Skin of body (tissue), 1 donor: ENCODE measurements at regions not wholly inside any gene's neighbourhood (a gene's known extent, or its start where the extent isn't known, plus 50 kb on each side); places are given as distances from the start of the nearest gene placed in this dataset.

Source experiments
- DNase-seq: peaks from one replicate; lab custom pipeline; 2025; lab: John Stamatoyannopoulos, UW

- no peak for DNase-seq
Measured at GRCh38 chr16:82412770-82413169, 214.0 kb upstream of the CDH13 start.

DNA sequence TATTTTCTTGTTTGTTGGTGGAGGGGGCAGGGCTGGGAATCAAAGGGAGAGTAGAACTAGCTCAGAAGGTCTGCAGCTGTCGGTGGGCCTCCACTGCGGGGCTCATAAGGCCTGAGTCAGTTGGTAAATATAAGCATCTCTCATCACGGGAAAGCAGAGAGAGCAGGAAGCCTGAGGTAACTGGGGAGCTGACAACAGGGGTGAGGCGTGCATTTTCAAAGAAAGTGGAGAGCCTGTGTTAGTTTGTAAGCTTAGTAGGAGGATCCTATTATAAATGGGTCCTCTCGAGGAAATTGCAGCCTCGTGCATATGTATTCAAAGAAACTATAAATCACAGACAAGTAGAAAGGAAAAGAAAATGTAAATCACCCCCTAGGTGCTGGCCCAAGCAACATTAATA lies 221.0 kb upstream of the CDH13 start:
- no peak for DNase-seq

- DNase-seq: no peak
Measured at GRCh38 chr16:82404586-82405315, 222.0 kb upstream of the CDH13 start.

DNA sequence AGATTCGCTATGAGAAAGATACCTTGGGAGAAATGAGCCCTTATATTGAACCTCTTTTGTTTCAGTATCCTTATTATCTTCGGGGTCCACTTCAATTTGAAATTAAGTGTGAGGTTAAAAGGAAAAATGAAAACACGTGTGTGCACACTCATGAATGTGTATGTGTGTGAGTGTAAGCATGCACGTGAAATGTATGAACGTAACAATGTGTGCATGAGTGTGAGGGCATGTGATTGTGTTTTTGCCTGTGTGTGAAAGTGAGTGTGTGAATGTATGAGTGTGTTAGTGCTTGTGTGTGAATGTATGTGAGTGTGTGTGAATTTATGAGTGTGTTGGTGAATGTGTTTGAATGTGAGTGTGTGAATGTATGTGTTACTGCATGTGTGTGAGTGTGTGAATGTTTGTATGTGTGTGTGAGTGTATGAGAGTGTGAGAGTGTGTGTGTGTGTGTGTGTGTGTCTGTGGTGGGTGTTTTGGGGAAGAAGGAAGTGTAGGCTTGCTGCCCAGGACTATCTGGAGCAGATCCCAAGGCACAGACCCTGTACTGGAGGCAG lies 224.0 kb upstream of the CDH13 start:
- DNase-seq: no peak

GRCh38 chr16:82400046-82400445 lies 226.7 kb upstream of the CDH13 start:
- no peak for DNase-seq

- DNase-seq: no peak
Measured at GRCh38 chr16:82396509-82396908, 226.5 kb upstream of the MPHOSPH6 start.

DNA sequence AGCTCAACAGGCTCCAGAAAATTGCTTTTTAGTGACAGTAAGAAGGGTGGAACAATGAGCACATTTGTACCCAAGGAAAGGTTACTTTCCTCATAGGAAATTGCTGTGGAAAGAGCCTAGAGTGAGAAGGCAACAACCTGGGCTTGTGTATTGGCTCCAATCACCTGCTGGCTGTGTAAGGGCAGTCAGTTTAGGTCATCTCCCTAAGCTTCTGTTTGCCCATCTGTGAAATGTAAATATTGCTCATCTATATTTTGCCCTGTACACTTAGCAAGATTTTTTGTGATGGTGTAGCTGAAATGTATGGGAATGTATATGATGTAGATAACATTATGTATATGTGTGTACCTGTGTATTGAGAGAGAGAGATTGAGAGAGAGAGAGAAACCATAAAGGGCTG lies 225.2 kb upstream of the MPHOSPH6 start:
- no peak for DNase-seq

DNA sequence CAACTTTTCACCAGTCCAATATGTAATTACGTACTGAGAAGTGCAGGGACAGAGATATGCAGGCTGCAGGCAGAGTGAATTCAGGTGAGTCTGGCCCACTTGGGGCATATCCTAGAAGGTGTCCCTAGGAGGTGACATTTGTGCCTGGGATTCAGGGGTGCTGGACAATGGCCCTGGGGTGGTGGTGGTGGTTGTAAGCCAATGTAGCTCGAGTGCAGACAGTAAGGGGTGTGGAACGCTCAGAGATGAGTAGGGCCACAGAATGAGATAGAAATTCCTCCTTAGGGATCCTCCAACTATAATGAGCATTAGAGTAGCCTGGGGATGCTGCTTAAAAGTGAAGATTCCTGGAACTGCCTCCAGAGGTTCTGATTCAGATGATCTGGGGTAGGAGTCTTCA lies 221.7 kb upstream of the MPHOSPH6 start:
- DNase-seq: no peak

DNA sequence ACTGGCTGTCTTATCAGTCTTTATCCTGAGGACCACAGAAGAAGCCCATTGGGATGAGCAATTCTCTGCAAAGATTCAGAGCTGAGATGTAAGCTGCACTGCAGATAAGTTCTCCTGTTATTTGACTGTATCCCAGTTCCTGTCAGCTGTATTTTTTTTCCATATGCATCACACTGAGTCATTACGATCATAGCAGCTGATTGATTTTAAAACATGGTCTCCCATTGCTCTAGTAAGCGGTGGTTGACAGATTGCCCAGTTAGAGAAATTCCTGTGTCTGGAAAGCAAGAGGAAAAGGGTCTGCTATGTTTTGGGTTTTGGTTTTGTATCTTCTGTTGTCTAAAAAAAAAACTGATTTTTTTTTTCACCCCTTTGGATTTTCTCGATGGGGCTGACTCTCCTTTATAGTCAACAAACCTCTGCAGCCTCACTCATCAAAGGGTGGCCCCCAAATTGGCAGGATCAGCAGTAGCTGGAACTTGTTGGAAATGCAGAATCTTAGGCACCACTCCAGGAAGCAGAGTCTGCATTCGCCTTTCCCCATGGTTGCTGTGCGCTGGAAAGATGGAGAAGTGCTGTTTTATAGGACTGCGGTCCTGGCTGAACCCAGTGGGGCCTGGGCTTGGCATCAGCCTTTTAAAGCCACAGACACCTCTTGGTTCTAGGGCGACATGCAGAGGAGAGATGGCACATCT lies 220.1 kb upstream of the MPHOSPH6 start:
- DNase-seq: no peak

DNA sequence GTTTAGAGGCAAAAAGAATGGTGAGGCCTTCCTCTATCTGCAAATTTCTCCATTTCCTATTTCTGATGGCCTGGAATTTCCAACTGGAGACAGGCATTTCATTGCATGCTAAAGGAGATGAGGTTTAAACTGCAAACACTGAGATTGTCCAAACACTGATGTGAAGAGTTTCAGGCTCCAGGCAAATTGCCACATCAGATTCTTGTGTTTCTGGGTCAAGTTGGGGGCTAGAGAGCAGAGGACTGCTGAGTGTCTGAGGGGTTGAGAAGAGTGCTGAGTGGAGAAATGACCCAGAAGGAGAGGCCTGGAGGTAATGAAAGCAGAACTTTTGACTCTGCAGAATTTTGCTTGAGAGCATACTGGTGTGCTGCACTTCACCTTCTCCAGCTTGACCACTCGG lies 216.7 kb upstream of the MPHOSPH6 start:
- DNase-seq: no peak

DNA sequence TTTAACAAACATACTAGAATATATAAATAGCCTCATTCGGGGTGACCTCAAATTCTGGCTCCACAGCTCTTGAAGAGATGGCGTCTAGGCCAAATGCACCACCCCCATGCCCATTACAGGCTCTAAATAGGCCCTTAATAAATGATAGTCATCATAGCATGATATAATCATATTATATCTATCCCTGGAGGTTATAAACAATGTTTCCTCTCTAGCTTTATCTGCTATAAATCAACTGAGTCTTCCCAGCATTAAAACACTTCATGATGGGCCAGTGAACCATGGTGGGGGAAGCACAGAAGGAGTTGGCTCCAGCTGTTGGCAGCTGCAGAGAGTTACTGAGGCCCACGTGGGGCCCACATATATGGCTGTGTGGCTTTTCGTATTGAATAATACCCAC lies 214.9 kb upstream of the MPHOSPH6 start:
- DNase-seq: peak; percentile 40

- no peak for DNase-seq
Measured at GRCh38 chr16:82384017-82384416, 214.0 kb upstream of the MPHOSPH6 start.

DNA sequence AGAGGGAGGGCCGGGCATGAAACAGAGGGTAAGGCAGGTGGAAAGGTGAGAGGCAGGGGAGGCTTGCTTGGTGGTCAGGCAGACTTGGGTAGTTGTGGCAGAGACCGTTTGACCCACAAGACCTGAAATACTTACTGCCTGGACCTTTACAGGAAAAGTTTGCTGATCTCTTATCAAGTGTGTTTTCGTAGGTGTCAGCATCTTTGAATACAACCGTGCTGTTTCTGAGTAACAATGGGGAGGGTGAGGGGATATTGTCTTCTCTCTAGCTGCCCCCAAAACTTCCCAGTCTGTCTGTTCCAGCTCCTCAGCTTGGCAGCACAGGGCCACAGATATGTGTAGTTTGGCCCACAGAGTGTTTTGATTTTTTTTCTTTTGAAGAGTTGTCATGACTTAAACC lies 212.5 kb upstream of the MPHOSPH6 start:
- no peak for DNase-seq

DNA sequence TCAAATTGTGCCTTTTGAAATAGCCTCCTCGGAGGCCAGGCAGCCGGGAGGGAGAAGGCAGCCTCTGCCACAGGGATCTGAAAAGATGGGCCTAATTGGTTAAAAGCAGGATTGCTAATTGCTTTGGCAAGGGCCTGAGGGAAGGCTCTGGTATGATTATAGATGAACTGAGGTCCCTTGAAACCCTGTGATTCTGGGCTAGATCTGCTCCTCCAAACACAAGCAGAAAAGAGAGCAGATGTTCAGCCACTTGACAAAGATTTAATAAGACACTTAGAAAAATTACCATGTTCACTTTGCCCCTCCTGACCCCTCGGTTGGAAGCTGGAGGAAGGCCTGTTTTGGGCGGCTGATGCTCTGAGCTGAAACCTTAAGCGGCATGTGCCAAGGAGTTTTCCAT lies 209.5 kb upstream of the MPHOSPH6 start:
- DNase-seq: no peak

DNA sequence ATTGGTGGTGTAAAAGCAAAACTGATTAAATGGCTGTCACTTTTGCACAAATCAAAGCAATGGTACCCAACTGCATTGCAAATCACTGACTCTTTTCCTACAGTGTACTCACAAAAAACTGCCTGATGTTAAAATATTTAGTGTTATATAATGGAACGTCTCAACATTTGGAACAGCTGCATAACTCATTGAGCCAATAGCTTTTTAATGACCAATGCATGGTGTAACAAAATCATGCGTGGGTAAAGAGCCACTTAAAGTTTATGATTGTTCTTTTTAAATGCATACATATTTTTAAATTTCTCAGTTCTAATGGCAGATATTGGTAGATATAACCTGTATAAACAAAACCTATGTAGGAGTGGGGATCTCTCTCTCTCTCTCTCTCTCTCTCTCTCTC lies 204.0 kb upstream of the MPHOSPH6 start:
- DNase-seq: no peak

DNA sequence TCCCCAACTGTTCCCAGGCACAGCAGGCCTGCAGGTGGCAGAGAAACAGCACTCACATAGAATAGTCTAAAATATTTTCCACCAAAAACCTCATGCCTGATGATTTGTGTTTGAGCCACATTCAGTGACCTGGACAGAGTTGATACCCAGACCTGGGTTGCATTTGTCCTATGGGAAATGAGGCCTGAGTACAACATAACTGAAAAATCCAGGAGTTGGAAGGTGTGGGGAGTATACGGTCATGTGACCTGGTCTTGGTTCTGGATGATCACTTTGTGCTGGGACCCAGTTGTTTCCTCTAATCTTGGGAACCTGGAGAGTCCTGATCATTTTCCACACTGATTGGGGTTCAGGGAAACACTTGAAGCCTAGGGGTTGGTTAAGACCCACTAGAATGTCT lies 200.3 kb upstream of the MPHOSPH6 start:
- DNase-seq: no peak

DNA sequence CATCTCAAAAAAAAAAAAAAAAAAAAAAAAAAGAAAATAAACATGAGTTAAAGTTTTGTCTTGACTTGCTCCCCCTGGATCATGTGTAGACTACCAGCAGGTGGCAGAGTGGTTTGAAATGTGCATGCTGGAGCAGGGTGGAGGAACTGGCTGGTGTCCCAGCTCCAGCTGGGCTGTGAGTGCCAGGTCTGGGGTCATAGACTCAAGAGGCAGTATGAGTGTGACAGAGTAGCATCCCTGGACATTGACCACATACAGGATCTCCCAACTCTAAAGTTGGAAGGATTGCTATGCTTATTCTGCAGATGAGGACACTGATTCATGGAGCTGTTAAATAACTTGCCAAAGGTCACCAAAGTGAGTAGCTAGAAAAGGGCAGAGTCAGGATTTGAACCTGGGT lies 198.0 kb upstream of the MPHOSPH6 start:
- peak; percentile 12 for DNase-seq

DNA sequence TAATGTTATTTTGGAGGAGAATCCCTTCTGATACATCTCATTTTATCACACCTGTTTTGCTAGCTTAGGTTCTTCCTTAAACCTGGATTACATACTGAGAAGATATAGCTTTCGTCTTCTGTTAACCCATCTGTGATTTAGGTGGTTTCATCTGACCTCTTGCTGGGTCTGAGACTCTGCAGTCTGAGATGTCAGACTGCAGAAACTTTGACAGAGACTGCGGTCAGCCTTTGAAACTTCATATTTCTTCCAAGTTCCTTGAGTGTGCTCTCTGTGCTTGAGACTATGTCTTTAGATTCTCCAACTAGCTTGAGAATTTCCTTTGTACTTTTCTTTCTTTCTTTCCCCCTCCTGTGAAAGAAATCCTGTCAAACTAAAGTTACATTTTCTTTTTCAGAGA lies 196.4 kb upstream of the MPHOSPH6 start:
- DNase-seq: no peak

GRCh38 chr16:82364690-82365089 lies 194.7 kb upstream of the MPHOSPH6 start:
- DNase-seq: no peak

GRCh38 chr16:82363026-82363816 lies 193.2 kb upstream of the MPHOSPH6 start:
- DNase-seq: no peak

- DNase-seq: no peak
Measured at GRCh38 chr16:82361885-82362284, 191.9 kb upstream of the MPHOSPH6 start.
